ENCODE measurements at regions not wholly inside any gene's neighbourhood (a gene's known extent, or its start where the extent isn't known, plus 50 kb on each side); places are given as distances from the start of the nearest gene placed in this dataset.

GRCh38 chr2:45218297-45218696 lies 209.0 kb upstream of the SIX2 start:
- no peak for TF ChIP-seq ZNF8 (CRISPR knock-in tag; IDR thresholded peaks at IDR 0.05)
- TF ChIP-seq CREB5 (CRISPR knock-in tag; IDR thresholded peaks at IDR 0.05; ENCODE audit: low read depth) = no peak
- TF ChIP-seq, protein P1, sequence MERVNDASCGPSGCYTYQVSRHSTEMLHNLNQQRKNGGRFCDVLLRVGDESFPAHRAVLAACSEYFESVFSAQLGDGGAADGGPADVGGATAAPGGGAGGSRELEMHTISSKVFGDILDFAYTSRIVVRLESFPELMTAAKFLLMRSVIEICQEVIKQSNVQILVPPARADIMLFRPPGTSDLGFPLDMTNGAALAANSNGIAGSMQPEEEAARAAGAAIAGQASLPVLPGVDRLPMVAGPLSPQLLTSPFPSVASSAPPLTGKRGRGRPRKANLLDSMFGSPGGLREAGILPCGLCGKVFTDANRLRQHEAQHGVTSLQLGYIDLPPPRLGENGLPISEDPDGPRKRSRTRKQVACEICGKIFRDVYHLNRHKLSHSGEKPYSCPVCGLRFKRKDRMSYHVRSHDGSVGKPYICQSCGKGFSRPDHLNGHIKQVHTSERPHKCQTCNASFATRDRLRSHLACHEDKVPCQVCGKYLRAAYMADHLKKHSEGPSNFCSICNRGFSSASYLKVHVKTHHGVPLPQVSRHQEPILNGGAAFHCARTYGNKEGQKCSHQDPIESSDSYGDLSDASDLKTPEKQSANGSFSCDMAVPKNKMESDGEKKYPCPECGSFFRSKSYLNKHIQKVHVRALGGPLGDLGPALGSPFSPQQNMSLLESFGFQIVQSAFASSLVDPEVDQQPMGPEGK (CRISPR knock-in tag; IDR thresholded peaks at IDR 0.05; ENCODE audit: borderline replicate concordance) = no peak
- no peak for TF ChIP-seq ESRRG (CRISPR knock-in tag; IDR thresholded peaks at IDR 0.05)
- no peak for TF ChIP-seq RARB (CRISPR knock-in tag; IDR thresholded peaks at IDR 0.05)
